GM10266 (cell line): ENCODE measurements at regions not wholly inside any gene's neighbourhood (a gene's known extent, or its start where the extent isn't known, plus 50 kb on each side); places are given as distances from the start of the nearest gene placed in this dataset.

ENCODE experiments used
- DNase-seq: peaks from one replicate; pipeline ENCODE4 v3.0.0; 2012; ENCODE audit errors: extremely low spot score
- TF ChIP-seq, protein P1 (sequence below): IDR thresholded peaks from 2 replicates; pipeline ENCODE4 v1.5.1; 2012; ENCODE audit warnings: mild to moderate bottlenecking, low read depth; ENCODE audit not compliant: control insufficient read depth, insufficient read depth; ENCODE audit errors: missing control alignments

DNA sequence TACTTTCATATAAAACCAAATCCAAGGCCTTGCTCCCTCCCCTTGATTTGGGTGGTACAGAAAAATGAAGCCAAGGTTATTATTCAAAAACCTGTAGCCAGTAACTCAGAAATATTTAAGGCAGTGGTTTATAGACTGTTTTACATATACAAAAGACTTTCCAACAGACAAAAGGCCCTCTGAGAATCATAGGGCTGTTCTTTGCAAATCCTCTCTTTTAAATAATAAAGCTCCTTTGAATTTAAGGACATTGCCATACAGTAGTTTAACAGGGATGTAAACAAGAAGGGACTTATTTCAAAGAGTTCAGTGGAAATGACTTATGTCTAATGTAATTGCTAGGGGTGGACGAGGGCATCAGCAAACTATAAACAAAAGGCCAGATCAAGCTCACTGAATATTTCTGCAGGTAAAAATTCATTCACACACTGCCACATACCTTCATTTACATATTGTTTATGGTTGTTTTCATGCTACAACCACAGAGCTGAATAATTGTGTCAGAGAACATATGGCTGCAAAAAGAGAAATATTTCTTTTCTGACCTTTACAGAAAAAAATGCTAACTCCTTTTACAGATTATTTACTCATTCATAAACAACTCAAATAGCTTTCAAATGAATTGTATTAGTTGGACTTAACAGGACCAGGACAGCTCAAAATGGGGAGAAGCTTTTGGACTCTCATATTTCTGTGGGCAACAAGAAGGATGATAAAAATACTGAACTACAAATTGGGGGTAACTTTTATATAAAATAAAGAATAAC lies 665.6 kb downstream of the SLITRK1 start:
- TF ChIP-seq, protein P1, sequence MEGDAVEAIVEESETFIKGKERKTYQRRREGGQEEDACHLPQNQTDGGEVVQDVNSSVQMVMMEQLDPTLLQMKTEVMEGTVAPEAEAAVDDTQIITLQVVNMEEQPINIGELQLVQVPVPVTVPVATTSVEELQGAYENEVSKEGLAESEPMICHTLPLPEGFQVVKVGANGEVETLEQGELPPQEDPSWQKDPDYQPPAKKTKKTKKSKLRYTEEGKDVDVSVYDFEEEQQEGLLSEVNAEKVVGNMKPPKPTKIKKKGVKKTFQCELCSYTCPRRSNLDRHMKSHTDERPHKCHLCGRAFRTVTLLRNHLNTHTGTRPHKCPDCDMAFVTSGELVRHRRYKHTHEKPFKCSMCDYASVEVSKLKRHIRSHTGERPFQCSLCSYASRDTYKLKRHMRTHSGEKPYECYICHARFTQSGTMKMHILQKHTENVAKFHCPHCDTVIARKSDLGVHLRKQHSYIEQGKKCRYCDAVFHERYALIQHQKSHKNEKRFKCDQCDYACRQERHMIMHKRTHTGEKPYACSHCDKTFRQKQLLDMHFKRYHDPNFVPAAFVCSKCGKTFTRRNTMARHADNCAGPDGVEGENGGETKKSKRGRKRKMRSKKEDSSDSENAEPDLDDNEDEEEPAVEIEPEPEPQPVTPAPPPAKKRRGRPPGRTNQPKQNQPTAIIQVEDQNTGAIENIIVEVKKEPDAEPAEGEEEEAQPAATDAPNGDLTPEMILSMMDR: no peak
- no peak for DNase-seq

- TF ChIP-seq, protein P1: no peak
- no peak for DNase-seq
Measured at GRCh38 chr13:83215627-83216026, 666.6 kb downstream of the SLITRK1 start.

DNA sequence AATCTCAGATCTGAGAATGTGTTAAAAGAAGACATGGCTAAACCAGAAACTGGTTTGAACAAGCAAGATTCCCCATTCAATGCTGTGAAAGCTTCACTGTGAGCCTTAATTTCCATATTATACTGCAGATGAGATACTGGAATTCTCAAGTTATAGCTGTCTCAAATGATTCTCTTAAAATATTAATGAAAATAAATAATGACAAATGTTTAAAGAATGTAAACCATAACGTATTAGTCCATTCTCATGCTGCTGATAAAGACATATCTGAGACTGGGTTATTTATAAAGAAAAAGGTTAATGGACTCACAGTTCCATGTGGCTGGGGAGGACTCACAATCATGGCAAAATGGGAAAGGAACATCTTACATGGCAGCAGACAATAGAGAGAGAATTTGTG lies 667.8 kb downstream of the SLITRK1 start:
- TF ChIP-seq, protein P1: no peak
- DNase-seq: no peak

DNA sequence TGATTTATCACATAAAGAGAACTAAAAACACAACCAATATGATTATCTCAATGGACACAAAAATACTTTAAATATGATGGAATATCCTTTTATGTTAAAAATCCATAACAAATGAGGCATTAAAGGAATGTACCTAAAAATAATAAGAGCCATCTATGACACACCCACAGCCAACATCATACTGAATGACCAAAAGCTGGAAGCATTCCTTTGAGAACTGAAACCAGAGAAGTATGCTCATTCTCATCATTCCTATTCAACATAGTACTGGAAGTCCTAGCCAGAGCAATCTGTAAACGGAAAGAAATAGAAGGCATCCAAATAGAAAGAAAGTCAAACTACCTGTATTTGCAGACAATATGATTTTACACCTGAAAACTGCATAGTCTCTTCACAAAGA lies 671.0 kb downstream of the SLITRK1 start:
- no peak for DNase-seq
- TF ChIP-seq, protein P1: no peak

DNA sequence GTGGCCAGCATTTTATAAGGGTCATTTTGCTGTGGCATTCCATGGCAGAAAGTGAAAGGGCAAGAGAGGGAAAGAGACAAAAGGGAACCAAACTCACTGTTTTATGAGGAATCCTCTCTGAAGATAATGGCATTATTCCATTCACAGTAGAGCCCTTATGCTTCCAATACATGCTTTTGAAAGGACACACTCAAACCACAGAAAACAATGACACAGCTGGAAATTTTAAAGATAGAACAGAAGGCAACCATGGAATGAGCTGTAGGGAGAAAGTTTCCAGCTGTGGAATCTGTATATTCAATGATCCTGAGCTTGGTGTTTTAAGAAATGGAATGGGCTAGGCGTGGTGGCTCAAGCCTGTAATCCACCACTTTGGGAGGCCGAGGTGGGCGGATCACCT lies 677.4 kb downstream of the SLITRK1 start:
- DNase-seq: no peak
- TF ChIP-seq, protein P1: no peak

- TF ChIP-seq, protein P1: no peak
- DNase-seq: no peak
Measured at GRCh38 chr13:83201506-83201905, 680.8 kb downstream of the SLITRK1 start.

- TF ChIP-seq, protein P1: no peak
- no peak for DNase-seq
Measured at GRCh38 chr13:83197316-83197715, 685.0 kb downstream of the SLITRK1 start.
